A549 (cell line): ENCODE measurements at regions not wholly inside any gene's neighbourhood (a gene's known extent, or its start where the extent isn't known, plus 50 kb on each side); places are given as distances from the start of the nearest gene placed in this dataset.

Source experiments
- ATAC-seq, 2 experiments: fragments of 200-7000 bp in 1 of 2; fragments of >200 bp in 1 of 2; cut with Nextera tagmentation in 1 of 2; cut with Tn5 transposase in 1 of 2; 3 replicates each; pipeline versions ENCODE4 v1.8.0 to v1.9.1; 2018 to 2020; ENCODE audit warnings: mild to moderate bottlenecking in 1 of 2, moderate library complexity in 1 of 2
- CTCF ChIA-PET: fragments of 300-600 bp; sonication (Branson Sonifier 250); formaldehyde crosslinking; extraction: SDS; loops from one replicate; lab custom pipeline; 2021; ENCODE audit warnings: antibody characterized with exemption, inconsistent platforms; lab: Yijun Ruan, JAX
- POLR2A ChIA-PET: fragments of 350-600 bp; formaldehyde crosslinking; extraction: SDS; loops from one replicate; lab custom pipeline; 2021; ENCODE audit warnings: antibody characterized with exemption, inconsistent platforms; lab: Yijun Ruan, JAX
- DNase-seq, 2 experiments: peaks; one replicate each; pipeline versions ENCODE4 v3.0.0 to v3.0.0-alpha.2; 2011 to 2016; ENCODE audit warnings: low read depth in 1 of 2, low spot score in 1 of 2
- FAIRE-seq: peaks from 2 replicates; lab custom pipeline; 2011; peaks lifted over from hg19 to GRCh38; lab: Jason Lieb, UNC
- H3K27ac ChIP-seq, 2 experiments: fragments of >200 bp; sonication (Bioruptor Twin); formaldehyde crosslinking; 3 replicates each; pipeline ENCODE4 v1.5.1; 2016 to 2017
- H3K4me1 ChIP-seq: fragments of >200 bp; sonication (Bioruptor Twin); formaldehyde crosslinking; 3 replicates; pipeline ENCODE4 v1.6.1; 2016
- H3K4me2 ChIP-seq: fragments of >200 bp; sonication (Bioruptor Twin); formaldehyde crosslinking; 3 replicates; pipeline ENCODE4 v1.6.1; 2016
- H3K4me3 ChIP-seq: fragments of >200 bp; sonication (Bioruptor Twin); formaldehyde crosslinking; 3 replicates; pipeline ENCODE4 v1.5.1; 2016
- H3K9me3 ChIP-seq: fragments of >200 bp; sonication (Bioruptor Twin); formaldehyde crosslinking; 3 replicates; pipeline ENCODE4 v1.6.1; 2016
- ATOH8 ChIP-seq: fragments of 250-450 bp; sonication (Bioruptor Pico); IDR thresholded peaks from 2 replicates; pipeline ENCODE4 v1.5.0; 2020; ENCODE audit warnings: low read depth, mild to moderate bottlenecking, moderate library complexity
- BHLHE40 ChIP-seq: IDR thresholded peaks from 2 replicates; pipeline ENCODE4 v1.6.1; 2012; ENCODE audit warnings: low read depth, low read length, inconsistent platforms
- CBX2 ChIP-seq: fragments of 200-600 bp; sonication (generic); IDR thresholded peaks from 2 replicates; pipeline ENCODE4 v1.6.1; 2016; ENCODE audit warnings: low read depth, mild to moderate bottlenecking, borderline replicate concordance
- CTCF ChIP-seq: fragments of >200 bp; sonication (Bioruptor Twin); formaldehyde crosslinking; IDR thresholded peaks from 3 replicates; pipeline ENCODE4 v1.5.1; 2016
- EHF ChIP-seq: fragments of 250-450 bp; sonication (Bioruptor Pico); IDR thresholded peaks from 2 replicates; pipeline ENCODE4 v1.5.0; 2020; ENCODE audit warnings: mild to moderate bottlenecking
- ELK1 ChIP-seq: fragments of 150-350 bp; IDR thresholded peaks from 2 replicates; pipeline ENCODE4 v1.6.1; 2014; ENCODE audit warnings: low read depth, mild to moderate bottlenecking, low read length
- FOSB ChIP-seq: fragments of 250-450 bp; sonication (Bioruptor Pico); IDR thresholded peaks from 2 replicates; pipeline ENCODE4 v1.5.0; 2020; ENCODE audit warnings: mild to moderate bottlenecking, moderate library complexity
- FOSL2 ChIP-seq, 2 experiments: fragments of 450-650 bp in 1 of 2; fragments of >200 bp in 1 of 2; sonication (Bioruptor Twin) in 1 of 2; formaldehyde crosslinking; IDR thresholded peaks; 2 replicates each; pipeline versions ENCODE4 v1.5.0 to v1.6.1; 2016 to 2020; ENCODE audit warnings: mild to moderate bottlenecking in 1 of 2, moderate library complexity in 1 of 2
- FOXS1 ChIP-seq: fragments of 250-450 bp; sonication (Bioruptor Pico); IDR thresholded peaks from 2 replicates; pipeline ENCODE4 v1.5.0; 2020; ENCODE audit warnings: mild to moderate bottlenecking, moderate library complexity
- GATA3 ChIP-seq: IDR thresholded peaks from 2 replicates; pipeline ENCODE4 v1.6.1; 2012; ENCODE audit warnings: borderline replicate concordance
- HDAC2 ChIP-seq: fragments of 200-600 bp; sonication (generic); IDR thresholded peaks from 2 replicates; pipeline ENCODE4 v1.6.1; 2016
- HEYL ChIP-seq: fragments of 250-450 bp; sonication (Bioruptor Pico); IDR thresholded peaks from 2 replicates; pipeline ENCODE4 v1.8.0; 2021; ENCODE audit warnings: mild to moderate bottlenecking, moderate library complexity
- HOXB13 ChIP-seq: fragments of 250-450 bp; sonication (Bioruptor Pico); IDR thresholded peaks from 2 replicates; pipeline ENCODE4 v1.5.0; 2020; ENCODE audit warnings: low read depth, mild to moderate bottlenecking, moderate library complexity
- HOXB5 ChIP-seq: fragments of 250-450 bp; sonication (Bioruptor Pico); IDR thresholded peaks from 2 replicates; pipeline ENCODE4 v1.5.0; 2020; ENCODE audit warnings: mild to moderate bottlenecking, moderate library complexity
- JUN ChIP-seq, 2 experiments: fragments of >200 bp; sonication (Bioruptor Twin); formaldehyde crosslinking; IDR thresholded peaks; 2 replicates in 1 of 2; 3 replicates in 1 of 2; pipeline ENCODE4 v1.6.1; 2016 to 2017
- NPAS2 ChIP-seq: fragments of 250-450 bp; sonication (Bioruptor Pico); IDR thresholded peaks from 2 replicates; pipeline ENCODE4 v1.8.0; 2022; ENCODE audit warnings: mild to moderate bottlenecking, moderate library complexity, borderline replicate concordance
- POLR2AphosphoS2 ChIP-seq: conservative IDR thresholded peaks from 2 replicates; pipeline ENCODE4 v1.6.1; 2012; ENCODE audit warnings: low read length, improper control_type of control experiment, inconsistent platforms
- RAD21 ChIP-seq, 2 experiments: fragments of >200 bp in 1 of 2; sonication (Bioruptor Twin) in 1 of 2; formaldehyde crosslinking in 1 of 2; IDR thresholded peaks in 1 of 2; conservative IDR thresholded peaks in 1 of 2; 2 replicates in 1 of 2; 3 replicates in 1 of 2; pipeline ENCODE4 v1.6.1; 2012 to 2018; ENCODE audit warnings: inconsistent platforms in 1 of 2
- RARB ChIP-seq: fragments of 250-450 bp; sonication (Bioruptor Pico); IDR thresholded peaks from 2 replicates; pipeline ENCODE4 v1.8.0; 2021; ENCODE audit warnings: mild to moderate bottlenecking, moderate library complexity
- RCOR1 ChIP-seq: fragments of 150-350 bp; IDR thresholded peaks from 2 replicates; pipeline ENCODE4 v1.6.1; 2014; ENCODE audit warnings: antibody characterized with exemption, low read length, low read depth
- RFX5 ChIP-seq: fragments of 450-650 bp; IDR thresholded peaks from 2 replicates; pipeline ENCODE4 v1.7.1; 2014; ENCODE audit warnings: antibody characterized with exemption, mild to moderate bottlenecking, moderate library complexity
- RNF2 ChIP-seq: fragments of 200-600 bp; sonication (generic); IDR thresholded peaks from 2 replicates; pipeline ENCODE4 v1.6.1; 2016; ENCODE audit warnings: low read depth, mild to moderate bottlenecking, antibody characterized with exemption, moderate library complexity, borderline replicate concordance
- TP53 ChIP-seq: fragments of 250-450 bp; sonication (Bioruptor Pico); IDR thresholded peaks from 2 replicates; pipeline ENCODE4 v1.5.0; 2021; ENCODE audit warnings: mild to moderate bottlenecking, moderate library complexity
- ZFP36 ChIP-seq: fragments of 450-650 bp; IDR thresholded peaks from 2 replicates; pipeline ENCODE4 v1.6.1; 2014; ENCODE audit warnings: borderline replicate concordance; ENCODE audit not compliant: partially characterized antibody
- WGBS: methylation state at CpG from one replicate; pipeline ENCODE4 v1.1.6; 2017; ENCODE audit errors: missing lambda C conversion rate; 5-methylcytosine and 5-hydroxymethylcytosine counted together

- Histone ChIP-seq H3K9me3 (no peaks in the 10 kb centered on the region), H3K4me3 (no peak overlapping the region), H3K4me1 (no peaks in the 10 kb centered on the region), H3K27ac (no peak overlapping the region), H3K4me2 (peak overlapping the region; percentile 75; the same call in 1 of the 3 replicates)
- FAIRE-seq = no peak
- ATAC-seq = no peak
- no peak for TF ChIP-seq BHLHE40
- no peak for TF ChIP-seq JUN (IDR thresholded peaks at IDR 0.05)
- TF ChIP-seq HEYL (CRISPR knock-in tag) = no peak
- no peak for TF ChIP-seq EHF (CRISPR knock-in tag)
- no peak for TF ChIP-seq CTCF
- no peak for TF ChIP-seq HOXB5 (CRISPR knock-in tag)
- TF ChIP-seq TP53 (CRISPR knock-in tag) = no peak
- TF ChIP-seq HDAC2 = no peak
- no peak for TF ChIP-seq CBX2
- no peak for TF ChIP-seq FOXS1
- TF ChIP-seq ZFP36 = no peak
- TF ChIP-seq FOSL2 (IDR thresholded peaks at IDR 0.05) = no peak
- no peak for TF ChIP-seq FOSL2 (CRISPR knock-in tag; IDR thresholded peaks at IDR 0.05)
- TF ChIP-seq FOSB (CRISPR knock-in tag) = no peak
- ChIA-PET POLR2A (no interaction called here), CTCF (interaction anchor here (0.9 kb wide), 1 partner anchor 53 kb away, joined by 3 read pairs; no protein-coding TSS in a partner anchor)
- 29% methylated on average over 1 of the region's 1 CpG for WGBS
- no peak for DNase-seq
These were observed 115.5 kb upstream of the PAXBP1 start for GRCh38 chr21:32887026-32887425.

- no peaks in the 10 kb centered on the region for H3K4me1 ChIP-seq
- ATAC-seq (no peak), DNase-seq (no peak), FAIRE-seq (no peak)
- H3K4me3 ChIP-seq = no peak overlapping the region
- ChIA-PET CTCF (no interaction called here), POLR2A (no interaction called here)
- TF ChIP-seq ATOH8 (CRISPR knock-in tag) = no peak
- H3K9me3 ChIP-seq = no peaks in the 10 kb centered on the region
- H3K4me2 ChIP-seq = no peak overlapping the region
- WGBS = 27% methylated on average over 3 of the region's 3 CpGs
- H3K27ac ChIP-seq = no peak overlapping the region
These were observed 117.4 kb upstream of the PAXBP1 start for GRCh38 chr21:32888971-32889370.

GRCh38 chr21:32889596-32889995 is 118.0 kb upstream of the PAXBP1 start:
- 45% methylated on average over 3 of the region's 3 CpGs for WGBS
- TF ChIP-seq CBX2 = no peak
- TF ChIP-seq FOSL2 (IDR thresholded peaks at IDR 0.05) = no peak
- no peak for TF ChIP-seq FOSL2 (CRISPR knock-in tag; IDR thresholded peaks at IDR 0.05)
- TF ChIP-seq ATOH8 (CRISPR knock-in tag) = no peak
- no peak for TF ChIP-seq RFX5
- Histone ChIP-seq H3K4me1 (no peaks in the 10 kb centered on the region), H3K9me3 (no peaks in the 10 kb centered on the region; the same call in 2 of the 3 replicates), H3K27ac (no peak overlapping the region), H3K4me3 (no peak overlapping the region), H3K4me2 (no peak overlapping the region)
- ChIA-PET CTCF (no interaction called here), POLR2A (no interaction called here)
- no peak for FAIRE-seq
- no peak for ATAC-seq
- no peak for DNase-seq

GRCh38 chr21:32894321-32894720 is 122.8 kb upstream of the PAXBP1 start:
- H3K9me3 ChIP-seq = no peaks in the 10 kb centered on the region; the same call in 2 of the 3 replicates
- H3K4me1 ChIP-seq = no peaks in the 10 kb centered on the region
- POLR2A ChIA-PET = no interaction called here
- no peak for DNase-seq
- no peak overlapping the region for H3K4me2 ChIP-seq
- H3K27ac ChIP-seq = no peak overlapping the region
- H3K4me3 ChIP-seq = no peak overlapping the region
- CTCF ChIA-PET = no interaction called here
- FAIRE-seq = no peak
- ATAC-seq = no peak
- no peak for TF ChIP-seq BHLHE40
- TF ChIP-seq RCOR1 = no peak
- no peak for TF ChIP-seq POLR2AphosphoS2
- TF ChIP-seq RNF2 = no peak
- TF ChIP-seq FOSL2 (IDR thresholded peaks at IDR 0.05) = no peak
- TF ChIP-seq FOSL2 (CRISPR knock-in tag; IDR thresholded peaks at IDR 0.05) = no peak
- no peak for TF ChIP-seq NPAS2 (CRISPR knock-in tag)
- TF ChIP-seq CTCF = no peak
- no peak for TF ChIP-seq ELK1
- TF ChIP-seq HOXB13 (CRISPR knock-in tag) = no peak
- no peak for TF ChIP-seq RARB (CRISPR knock-in tag)
- TF ChIP-seq GATA3 = no peak
- TF ChIP-seq RAD21 (conservative IDR thresholded peaks at IDR 0.05 in 1 of 2, IDR thresholded peaks at IDR 0.05 in 1 of 2) = no peak
